ENCODE measurements at regions not wholly inside any gene's neighbourhood (a gene's known extent, or its start where the extent isn't known, plus 50 kb on each side); places are given as distances from the start of the nearest gene placed in this dataset.

DNA sequence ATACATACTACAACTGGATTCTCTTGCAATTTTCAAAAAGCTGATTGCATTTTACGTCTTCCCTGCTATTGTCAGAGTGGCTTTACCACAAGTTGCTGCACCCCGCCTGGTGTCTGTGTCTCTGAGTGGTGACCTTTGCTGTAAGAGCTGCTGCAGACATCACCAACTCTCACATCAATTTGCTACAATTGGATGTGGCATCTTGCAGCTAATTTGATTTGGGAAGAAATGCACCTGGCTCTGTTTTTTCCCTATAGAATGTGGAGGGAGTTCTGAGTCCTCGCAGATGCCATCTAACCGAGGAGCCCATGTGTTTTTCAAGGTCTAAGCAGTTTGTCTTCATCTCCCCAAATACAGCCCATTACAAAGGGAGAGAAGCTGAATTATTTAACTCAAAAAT, 73.8 kb upstream of the PHOX2B start:
- Histone ChIP-seq H3K4me1 (no peaks in the 10 kb centered on the region), H3K27me3 (peaks cover 0 to 32% of the 10 kb centered on the region in 2 donors), H3K4me3 (no peak overlapping the region), H3K27ac (no peak overlapping the region), H3K36me3 (no peaks in the 10 kb centered on the region), H3K9me3 (no peaks in the 10 kb centered on the region)
- no peak for ATAC-seq
- TF ChIP-seq, protein P1, sequence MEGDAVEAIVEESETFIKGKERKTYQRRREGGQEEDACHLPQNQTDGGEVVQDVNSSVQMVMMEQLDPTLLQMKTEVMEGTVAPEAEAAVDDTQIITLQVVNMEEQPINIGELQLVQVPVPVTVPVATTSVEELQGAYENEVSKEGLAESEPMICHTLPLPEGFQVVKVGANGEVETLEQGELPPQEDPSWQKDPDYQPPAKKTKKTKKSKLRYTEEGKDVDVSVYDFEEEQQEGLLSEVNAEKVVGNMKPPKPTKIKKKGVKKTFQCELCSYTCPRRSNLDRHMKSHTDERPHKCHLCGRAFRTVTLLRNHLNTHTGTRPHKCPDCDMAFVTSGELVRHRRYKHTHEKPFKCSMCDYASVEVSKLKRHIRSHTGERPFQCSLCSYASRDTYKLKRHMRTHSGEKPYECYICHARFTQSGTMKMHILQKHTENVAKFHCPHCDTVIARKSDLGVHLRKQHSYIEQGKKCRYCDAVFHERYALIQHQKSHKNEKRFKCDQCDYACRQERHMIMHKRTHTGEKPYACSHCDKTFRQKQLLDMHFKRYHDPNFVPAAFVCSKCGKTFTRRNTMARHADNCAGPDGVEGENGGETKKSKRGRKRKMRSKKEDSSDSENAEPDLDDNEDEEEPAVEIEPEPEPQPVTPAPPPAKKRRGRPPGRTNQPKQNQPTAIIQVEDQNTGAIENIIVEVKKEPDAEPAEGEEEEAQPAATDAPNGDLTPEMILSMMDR (IDR thresholded peaks at IDR 0.05): no peak
- DNase-seq: no peak
- intact Hi-C loops (cut with DNase I): no loop called here

DNA sequence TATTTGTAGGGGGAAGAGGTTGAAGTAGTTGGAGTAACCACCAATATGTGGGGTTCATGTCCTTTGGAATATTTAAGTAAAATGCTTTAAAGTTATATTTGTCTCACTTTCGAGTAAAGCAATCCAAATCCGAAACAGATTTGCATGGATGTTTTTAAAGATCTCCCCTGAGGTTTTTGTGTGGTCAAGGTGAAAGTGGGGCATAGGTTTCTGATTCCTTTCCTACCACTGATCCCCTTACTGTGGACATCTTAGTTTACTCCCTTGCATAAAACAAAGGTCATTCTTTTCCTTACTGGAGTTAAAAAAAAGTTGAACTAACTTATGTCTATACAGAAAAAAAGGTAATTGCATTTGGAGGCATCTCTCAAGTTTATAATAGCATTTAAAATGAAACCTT, 71.9 kb upstream of the PHOX2B start:
- Histone ChIP-seq H3K4me1 (no peaks in the 10 kb centered on the region), H3K9me3 (no peaks in the 10 kb centered on the region), H3K27me3 (peaks cover 0 to 18% of the 10 kb centered on the region in 2 donors), H3K36me3 (no peaks in the 10 kb centered on the region), H3K4me3 (no peak overlapping the region), H3K27ac (no peak overlapping the region)
- DNase-seq (no peak), ATAC-seq (no peak)
- intact Hi-C loops (cut with DNase I): no loop called here
- TF ChIP-seq, protein P1 (IDR thresholded peaks at IDR 0.05): no peak

DNA sequence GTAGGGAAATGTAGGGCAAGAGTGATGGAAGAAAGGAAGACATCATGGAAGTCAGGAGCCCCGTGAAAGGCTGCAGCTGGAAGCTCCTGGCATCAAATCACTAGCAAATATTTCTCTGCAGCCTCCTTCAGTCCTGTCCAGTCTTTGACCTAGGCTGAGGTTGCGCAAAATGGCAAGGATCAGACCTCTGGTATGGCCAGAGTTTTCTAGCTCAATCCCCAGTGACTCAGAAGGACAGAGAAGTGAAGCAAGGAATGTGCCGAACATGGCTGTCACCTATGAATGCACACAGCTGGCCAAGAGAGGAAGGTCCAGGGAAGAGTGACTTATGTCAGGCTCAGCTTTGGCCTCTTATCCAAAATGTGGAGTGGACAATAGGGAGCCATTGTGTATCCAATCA, 71.1 kb upstream of the PHOX2B start:
- no peak for DNase-seq
- no peak for ATAC-seq
- H3K4me3 ChIP-seq: no peak overlapping the region
- TF ChIP-seq, protein P1 (IDR thresholded peaks at IDR 0.05): no peak
- H3K36me3 ChIP-seq: no peaks in the 10 kb centered on the region
- H3K27ac ChIP-seq: no peak overlapping the region
- intact Hi-C loops (cut with DNase I): no loop called here
- H3K27me3 ChIP-seq: peaks cover 0 to 16% of the 10 kb centered on the region in 2 donors
- no peaks in the 10 kb centered on the region for H3K9me3 ChIP-seq
- H3K4me1 ChIP-seq: no peaks in the 10 kb centered on the region

DNA sequence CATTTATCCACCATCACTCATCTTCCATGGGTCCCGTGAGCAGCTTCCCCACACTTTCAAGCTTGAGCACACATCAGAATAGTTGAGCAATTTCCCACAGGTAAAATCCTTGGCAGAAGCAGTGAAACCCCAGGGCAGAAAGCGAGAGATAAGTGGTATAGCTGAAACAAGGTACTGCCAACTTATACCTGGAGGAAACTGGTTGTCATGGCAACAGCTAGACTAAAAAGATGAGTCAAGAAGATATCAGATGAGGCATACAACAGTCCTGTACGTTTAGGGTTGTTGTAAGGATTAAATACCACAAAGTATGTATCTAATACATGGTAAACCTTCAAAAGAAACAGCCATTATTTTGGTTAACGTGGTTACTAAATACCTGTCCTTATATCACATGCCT, 66.9 kb upstream of the PHOX2B start:
- H3K4me3 ChIP-seq: no peak overlapping the region
- H3K4me1 ChIP-seq: no peaks in the 10 kb centered on the region
- DNase-seq (no peak), ATAC-seq (no peak)
- H3K36me3 ChIP-seq: no peaks in the 10 kb centered on the region
- intact Hi-C loops (cut with DNase I): no loop called here
- H3K9me3 ChIP-seq: no peaks in the 10 kb centered on the region
- peaks cover 0 to 13% of the 10 kb centered on the region in 2 donors for H3K27me3 ChIP-seq
- no peak overlapping the region for H3K27ac ChIP-seq
- TF ChIP-seq, protein P1 (IDR thresholded peaks at IDR 0.05): no peak

DNA sequence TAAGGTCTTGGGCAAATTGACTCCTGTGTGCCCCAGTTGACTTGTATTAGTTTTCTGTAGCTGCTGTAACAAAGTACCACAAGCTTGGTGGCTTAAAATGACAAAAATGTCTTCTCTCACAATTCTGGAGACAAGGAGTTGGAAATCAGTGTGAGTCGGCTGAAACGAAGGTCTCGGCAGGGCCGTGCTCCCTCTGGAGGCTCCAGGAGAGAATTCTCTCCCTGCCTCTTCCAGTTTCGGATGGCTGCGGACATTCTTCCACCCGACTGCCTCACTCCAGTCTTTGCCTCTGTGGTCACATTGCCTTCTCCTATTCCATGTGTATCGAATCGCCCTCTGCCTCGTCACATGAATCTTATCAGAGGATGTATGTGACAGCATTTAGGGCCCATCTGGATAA, 66.0 kb upstream of the PHOX2B start:
- Histone ChIP-seq H3K36me3 (no peaks in the 10 kb centered on the region), H3K27ac (no peak overlapping the region), H3K27me3 (peaks cover 0 to 11% of the 10 kb centered on the region in 2 donors), H3K9me3 (no peaks in the 10 kb centered on the region), H3K4me3 (no peak overlapping the region), H3K4me1 (no peaks in the 10 kb centered on the region)
- TF ChIP-seq, protein P1 (IDR thresholded peaks at IDR 0.05): peak in 1 of 2 donors; percentile 20
- intact Hi-C loops (cut with DNase I): no loop called here
- peak in 1 of 4 donors; percentile 40 for DNase-seq
- peak; percentile 50 for ATAC-seq

All from left lung (tissue), 4 donors.